ENCODE measurements at regions not wholly inside any gene's neighbourhood (a gene's known extent, or its start where the extent isn't known, plus 50 kb on each side); places are given as distances from the start of the nearest gene placed in this dataset.
"Not testable (repeated sequence)": the region's sequence is repeated elsewhere in the genome, so short reads cannot be mapped to it uniquely, and the experiment has no call there.

DNA sequence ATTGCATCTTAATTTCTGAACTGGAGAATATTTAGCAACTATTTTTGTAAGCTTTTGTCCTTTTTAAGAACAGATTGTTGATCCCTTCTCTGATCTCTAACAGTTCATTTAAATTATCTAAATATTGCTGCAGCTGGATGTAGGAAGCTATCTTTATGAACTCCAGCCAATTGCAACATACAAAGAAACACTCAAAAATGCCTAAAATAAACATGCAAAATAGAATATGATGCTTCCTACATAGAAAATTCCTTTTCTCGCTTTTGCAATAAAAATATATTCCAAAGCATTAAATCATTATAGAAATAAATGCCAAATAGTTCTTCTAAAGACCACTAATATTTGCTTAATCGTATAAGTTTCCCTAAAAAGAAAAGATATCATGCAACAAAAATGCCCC lies 218.6 kb downstream of the LURAP1L start:
- no peak for DNase-seq (ENCODE audit: low spot score)

DNA sequence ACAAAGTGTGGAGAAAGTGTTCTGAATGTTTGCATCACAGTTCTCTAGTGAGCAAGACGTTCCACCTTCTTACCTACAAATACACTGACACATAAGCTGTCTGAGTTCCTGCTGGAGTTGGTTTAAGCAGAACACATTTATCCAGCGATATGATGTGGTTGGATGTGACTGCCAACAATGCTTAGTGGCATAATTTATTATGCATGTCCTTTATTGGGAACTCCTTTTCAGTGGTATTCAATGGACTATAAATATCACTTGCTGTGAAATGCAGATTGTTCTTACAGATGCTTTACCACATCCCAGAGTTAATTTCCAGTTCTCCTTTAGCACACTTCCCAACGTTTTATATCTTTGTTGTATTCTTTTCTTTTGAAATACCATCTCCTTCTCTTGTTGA lies 222.2 kb downstream of the LURAP1L start:
- no peak for DNase-seq (ENCODE audit: low spot score)

DNA sequence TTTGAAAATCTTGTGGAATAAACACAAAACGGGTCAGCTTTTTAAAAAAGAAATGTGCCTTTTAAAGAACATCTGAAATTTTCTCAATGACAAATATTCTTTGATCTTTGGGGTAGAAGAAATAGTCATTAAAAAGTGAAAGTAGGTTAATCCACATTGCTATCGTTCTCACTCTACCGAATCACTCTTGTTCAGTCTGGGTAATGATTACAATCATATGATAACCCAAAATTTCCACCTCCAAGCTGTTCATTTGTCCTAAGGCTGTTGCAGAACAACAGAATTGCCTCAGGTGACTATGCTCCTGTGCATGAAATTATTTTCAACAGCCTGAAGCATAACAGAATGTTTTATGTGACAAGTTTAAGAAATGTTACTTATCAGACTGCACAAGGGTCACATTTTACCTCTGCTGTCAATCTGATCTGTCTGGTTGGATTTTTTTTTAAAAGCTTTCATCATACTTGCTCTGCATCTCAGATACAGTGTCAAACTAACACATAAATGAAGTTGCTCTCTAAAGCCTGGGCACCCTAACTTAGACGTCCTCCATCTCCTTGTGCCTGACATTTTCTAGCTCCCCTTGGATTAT lies 227.3 kb downstream of the LURAP1L start:
- no peak for DNase-seq (ENCODE audit: low spot score)

DNA sequence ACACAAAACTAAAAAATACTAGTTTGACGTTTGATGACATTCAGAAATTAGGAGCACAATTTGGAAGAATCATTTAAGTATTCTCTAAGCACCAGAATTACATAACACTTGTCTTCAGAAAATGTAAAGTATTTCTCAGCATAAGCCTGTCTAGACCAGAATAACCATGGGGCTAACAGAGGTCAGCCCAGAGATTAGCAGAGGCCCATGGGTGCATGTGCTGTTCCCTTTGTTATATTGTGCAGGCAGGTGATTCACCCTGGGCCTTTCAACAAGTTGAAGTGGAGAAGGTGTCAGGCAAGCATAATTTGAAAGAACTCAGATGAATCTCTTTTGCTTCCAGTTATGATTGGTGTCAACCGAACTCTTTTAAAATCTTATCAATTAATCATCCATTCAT lies 227.9 kb downstream of the LURAP1L start:
- DNase-seq (ENCODE audit: low spot score): no peak

DNA sequence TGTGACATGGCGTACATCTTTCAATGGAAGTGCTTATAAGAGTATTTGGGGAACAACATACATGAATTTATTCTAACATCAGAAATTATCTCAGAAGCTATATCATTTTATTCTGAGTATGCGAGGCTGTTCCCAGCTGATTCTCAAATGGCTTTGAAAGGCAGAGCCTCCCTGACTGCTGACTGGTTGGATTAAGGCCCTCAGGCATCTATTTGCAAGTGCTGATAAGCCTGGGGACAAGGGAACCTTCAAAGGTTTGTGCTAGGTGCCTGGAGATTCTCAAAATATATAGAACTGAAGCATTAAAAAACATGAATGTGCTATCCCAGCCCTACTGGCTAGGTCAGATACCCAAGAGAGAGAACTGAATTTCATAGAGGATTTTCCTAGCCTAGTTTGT lies 235.1 kb downstream of the LURAP1L start:
- DNase-seq (ENCODE audit: low spot score): no peak

DNA sequence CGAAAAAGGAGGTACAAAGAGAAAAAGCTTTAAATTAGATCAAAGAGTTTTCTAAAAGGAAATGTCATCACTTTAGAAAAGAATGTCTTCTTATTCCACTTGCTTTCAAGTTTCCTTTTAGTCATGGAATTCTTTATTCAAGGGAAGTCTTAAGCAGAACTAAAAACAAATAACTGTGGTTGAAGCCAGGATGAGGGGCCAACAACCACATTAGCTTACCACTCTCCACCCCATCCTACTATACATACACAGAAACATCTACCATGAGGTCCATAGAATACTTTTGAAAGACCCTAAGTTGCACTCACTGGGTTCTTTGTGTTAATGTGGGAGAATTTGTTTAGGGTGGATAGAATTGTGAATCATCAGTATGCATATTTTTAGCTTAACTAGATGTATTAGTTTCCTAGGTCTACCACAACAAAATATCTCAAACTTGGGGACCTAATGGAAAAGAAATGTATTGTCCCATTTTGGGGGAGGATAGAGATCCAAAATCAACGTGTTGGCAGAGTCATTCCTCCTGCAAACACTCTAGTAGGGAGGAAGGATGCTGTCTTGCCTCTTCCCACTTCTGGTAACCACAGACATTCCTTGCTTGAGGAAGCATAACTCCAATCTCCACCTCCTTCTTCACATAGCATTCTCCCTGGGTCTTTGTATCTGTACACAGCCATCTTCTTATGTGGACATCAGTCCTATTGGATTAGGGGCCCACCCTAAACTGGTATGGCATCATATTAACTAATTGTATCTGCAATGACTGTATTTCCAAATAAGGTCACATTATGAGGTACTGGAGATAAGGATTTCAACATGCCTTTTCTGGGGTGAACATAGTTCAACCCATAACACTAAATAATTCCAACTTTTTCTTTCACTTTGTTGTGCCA lies 239.4 kb downstream of the LURAP1L start:
- DNase-seq (ENCODE audit: low spot score): no peak

DNA sequence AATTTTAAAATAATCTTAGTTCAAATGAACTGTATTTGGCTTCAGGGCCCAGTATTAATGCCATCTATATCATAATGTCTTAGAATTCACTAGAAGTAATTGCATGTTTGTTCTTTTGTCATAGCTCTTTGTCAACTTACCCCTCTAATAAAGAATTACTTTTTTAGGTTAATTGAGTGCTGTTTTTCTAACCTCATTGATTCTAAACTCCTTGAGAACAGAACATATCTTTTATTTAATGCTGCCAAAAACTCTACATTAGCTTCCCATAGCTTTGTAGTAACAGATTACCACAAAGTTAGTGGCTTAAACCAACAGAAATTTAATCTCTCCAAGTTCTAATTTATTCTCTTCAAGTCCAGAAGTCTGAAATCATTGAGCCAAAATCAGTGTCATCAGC lies 242.4 kb downstream of the LURAP1L start:
- no peak for DNase-seq (ENCODE audit: low spot score)

DNA sequence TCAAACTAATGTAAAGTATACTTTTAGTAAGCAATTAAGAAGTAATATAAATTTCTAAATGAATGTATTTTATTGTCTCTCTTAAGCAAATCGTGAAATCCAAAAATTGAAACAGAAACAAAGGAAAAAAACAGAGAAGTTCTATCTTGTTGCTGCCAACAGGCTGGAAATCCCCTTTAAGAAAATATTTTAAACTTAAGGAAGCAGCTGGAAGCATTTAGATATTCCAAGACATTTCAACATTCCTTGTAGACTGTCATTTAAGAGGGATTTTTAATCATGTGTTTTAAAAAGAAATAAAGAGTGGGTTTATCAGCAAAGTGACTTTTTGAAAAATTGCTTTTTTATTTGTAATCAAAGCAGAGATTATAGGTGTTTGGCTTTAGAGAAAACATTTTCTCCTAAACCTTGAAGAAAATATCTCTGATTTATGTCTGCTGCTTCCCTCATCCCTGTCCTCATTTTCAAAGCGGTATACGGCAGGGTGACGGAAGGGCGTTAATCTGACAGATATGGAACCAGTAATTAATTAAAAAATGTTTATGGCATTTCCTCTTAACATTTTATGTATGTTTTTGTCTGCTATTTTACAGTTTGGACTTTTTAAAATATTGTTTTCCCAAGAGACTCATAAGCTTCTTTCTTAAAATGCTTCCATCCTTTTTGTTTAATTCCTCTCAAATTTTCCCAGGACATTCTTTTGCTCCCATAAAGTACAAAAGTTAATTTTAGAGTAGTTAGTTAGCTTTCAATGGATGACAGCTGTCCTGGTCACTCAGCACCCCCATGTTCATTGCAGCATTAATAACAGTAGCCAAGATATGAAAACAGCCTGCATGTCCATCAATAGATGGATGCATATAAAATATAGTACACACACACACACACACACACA lies 245.6 kb downstream of the LURAP1L start:
- no peak for DNase-seq (ENCODE audit: low spot score)

DNA sequence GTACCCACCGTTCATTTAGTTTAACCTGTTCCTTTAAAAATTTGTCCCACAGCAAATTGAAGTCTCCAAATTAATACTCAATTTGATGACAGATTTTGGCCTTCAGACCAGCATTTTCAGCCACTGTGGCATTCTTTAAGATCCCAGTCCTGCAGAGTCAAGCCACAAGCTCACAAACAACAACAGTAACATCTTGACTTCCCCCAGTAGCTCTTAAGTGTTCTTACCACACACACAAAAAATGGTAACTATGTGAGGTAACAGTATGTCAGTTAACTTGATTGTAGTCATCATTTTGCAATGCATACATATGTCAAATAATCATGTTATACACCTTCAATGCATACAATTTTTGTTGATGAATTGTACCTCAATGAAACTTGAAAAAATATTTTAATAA lies 247.9 kb downstream of the LURAP1L start:
- DNase-seq (ENCODE audit: low spot score): no peak

DNA sequence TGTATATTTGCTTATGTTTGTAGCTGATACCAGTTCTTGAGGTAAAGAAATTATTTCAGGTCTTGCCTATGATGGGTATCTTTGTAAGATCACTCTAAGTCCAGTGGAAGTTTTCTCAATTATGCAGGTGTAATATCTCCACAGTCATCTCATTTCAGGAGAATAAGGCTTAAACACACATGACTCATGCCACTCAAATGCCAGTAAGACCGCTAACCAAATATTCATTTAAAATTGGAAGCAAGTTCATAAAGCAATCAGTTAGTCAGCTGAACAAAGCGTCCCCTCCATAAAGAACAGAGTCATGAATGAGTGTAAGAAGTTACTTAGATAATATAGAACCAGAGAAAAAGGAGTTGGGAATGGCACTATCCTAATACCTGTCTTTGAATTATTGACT lies 248.7 kb downstream of the LURAP1L start:
- no peak for DNase-seq (ENCODE audit: low spot score)

DNA sequence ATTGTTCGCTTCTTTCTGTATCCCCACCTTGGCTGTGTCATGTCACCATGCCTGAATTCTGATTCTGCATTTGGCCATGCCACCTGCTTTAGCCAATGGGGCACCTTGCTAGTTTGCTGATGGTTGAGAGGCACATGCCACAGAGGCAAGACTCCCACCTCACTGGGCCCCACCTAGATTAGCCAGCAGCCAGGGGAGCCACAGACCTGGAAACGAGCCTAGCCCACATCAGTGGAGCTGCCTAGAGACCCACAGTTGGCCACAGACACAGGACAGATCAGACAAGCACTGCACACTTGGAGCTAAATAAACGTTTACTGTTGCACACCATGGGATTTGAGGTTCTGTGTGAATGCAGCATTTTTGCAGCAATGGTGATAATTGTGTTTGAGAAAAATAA lies 252.1 kb downstream of the LURAP1L start:
- DNase-seq (ENCODE audit: low spot score): no peak

DNA sequence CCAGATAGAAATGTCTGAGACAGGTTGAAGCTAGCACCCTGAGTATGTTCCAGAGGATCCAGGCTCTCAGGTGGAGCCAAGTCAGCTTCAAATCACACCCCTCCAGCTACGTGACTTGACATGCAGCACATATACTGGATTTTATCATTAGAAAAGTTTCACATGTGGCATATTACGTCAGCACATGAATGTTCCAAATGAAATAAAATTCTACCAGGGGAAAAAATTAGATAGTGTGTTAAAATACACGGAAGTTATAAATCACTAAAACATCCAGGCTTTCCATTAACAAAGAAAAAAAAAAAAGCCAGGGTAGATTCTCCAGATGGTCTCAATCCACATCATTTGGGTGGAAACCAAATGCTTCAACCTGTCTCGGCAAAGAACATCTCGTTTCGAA lies 251.6 kb downstream of the MPDZ start:
- no peak for DNase-seq (ENCODE audit: low spot score)

DNA sequence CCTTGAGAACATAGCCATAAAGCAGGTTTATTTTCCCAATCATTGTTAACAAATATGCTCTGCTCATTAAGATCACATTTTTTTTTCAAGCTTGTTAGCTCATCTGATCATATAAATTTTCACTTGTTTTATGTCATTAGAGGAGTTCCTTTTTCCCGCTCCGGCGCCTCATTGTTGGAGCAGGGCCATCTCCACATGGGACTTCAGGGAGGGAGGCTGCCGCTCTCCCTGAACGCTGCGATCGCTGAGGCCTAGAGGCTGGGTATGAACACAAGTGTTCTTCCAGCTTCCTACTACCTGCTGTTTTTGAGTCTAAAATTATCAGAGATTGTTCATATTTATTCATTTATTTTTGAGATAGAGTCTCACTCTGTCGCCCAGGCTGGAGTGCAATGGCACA lies 246.9 kb downstream of the MPDZ start:
- DNase-seq (ENCODE audit: low spot score): no peak

DNA sequence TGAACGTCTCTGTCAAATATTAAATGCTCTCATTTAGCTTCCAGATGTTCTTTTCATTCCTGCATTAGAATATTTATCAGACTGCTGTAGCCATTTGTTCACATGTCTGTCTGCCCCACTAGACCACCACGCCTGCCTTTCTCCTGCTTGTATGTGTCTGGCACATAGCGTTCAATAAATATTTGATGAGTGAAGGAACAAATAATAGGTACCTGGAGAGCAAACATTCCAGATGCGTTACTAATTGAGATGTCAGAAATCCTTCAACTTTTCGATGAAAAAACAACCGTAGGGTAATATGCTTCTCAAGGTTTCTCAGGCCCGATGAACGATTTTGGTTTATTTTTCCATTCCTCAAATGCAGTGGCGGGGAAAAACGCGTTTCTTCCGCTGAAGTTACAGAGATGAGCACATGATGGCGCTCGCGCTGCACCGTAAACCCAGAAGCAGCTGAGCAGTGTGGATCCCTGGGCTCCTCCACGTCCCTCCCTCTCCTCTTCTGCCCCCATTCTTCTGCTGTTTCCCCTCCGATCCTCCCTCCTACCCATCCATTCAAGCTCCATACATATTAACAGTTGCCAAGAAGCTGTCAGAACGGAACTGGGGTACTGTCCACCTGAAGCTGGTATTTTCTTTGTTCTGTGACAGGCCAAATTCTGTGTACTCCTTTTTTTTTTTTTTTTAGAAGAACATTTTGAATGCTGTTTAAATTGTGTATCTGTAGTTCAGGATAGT lies 245.4 kb downstream of the MPDZ start:
- peak; percentile 83 for DNase-seq (ENCODE audit: low spot score)

DNA sequence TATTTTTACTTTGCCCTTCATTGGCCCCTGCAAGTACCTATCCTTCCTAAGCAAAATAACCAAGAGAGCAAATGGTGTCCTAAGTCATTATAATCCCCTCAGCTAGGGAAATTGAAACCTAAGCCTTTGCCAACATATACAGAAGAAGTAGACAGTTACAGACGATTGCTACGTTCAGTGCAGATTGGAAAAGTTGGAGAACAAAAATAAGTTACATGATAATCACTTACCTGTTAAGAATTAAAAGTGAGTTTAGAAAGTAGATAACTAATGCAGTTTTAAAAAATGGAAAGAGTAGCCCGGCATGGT lies 244.8 kb downstream of the MPDZ start:
- DNase-seq (ENCODE audit: low spot score): no peak

DNA sequence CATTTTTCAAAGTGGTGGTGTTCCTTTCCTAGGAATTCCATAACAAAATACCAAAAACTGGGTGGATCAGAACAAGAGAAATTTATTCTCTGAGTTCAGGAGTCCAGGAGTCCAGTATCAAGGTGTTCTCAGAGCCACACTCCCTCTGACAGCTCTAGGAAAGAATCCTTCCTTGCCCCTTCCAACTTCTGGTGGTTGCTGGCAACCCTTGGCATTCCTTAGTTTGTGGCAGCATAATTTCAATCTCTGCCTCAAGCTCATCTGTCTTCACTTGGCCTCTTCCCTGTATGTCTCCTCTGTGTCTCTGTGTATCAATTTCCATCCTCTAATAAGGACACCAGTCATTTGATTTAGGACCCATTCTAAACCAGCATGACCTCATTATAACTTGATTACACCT lies 243.7 kb downstream of the MPDZ start:
- no peak for DNase-seq (ENCODE audit: low spot score)

DNA sequence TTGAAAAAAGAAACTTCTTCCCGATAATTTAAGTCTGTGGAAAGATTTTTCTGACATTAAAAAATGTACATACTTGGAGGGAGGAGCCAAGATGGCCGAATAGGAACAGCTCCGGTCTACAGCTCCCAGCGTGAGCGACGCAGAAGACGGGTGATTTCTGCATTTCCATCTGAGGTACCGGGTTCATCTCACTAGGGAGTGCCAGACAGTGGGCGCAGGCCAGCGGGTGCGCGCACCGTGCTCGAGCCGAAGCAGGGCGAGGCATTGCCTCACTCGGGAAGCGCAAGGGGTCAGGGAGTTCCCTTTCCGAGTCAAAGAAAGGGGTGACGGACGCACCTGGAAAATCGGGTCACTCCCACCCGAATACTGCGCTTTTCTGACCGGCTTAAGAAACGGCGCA lies 241.7 kb downstream of the MPDZ start:
- not testable (repeated sequence) for DNase-seq (ENCODE audit: low spot score)

DNA sequence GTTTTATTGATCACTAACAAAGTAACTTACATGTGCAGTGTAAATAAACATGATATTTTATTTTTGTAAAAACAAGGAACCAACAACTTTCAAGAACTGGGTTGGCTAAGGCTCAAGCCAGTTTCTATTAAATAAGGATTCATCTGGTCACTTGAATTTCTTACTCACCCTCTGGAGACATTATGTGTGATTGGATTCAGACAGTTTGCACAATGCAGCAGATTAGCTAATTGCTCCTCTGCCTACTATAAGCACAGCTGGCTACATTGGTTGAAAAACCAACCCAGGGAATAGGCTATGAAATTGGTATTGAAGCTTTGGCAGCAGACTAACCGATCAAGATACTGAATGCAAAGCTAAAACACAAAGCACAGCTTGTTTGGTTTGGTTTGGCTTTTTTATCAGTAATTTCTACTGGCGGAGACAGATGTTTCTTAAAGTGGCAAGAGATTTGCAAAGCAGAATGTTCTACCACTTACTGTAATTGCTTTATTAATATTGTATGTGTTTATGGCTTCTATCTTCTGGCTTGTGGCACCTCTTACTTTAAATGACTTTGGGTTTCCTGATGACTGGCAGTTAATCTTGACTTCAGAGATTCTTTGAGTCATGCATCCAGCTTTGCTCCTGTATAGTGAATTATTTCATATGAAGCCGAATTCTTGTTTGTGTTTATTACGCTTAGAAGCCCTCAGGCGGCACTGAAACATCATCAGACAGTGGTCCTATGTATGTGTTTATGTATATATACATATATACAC lies 231.5 kb downstream of the MPDZ start:
- no peak for DNase-seq (ENCODE audit: low spot score)

DNA sequence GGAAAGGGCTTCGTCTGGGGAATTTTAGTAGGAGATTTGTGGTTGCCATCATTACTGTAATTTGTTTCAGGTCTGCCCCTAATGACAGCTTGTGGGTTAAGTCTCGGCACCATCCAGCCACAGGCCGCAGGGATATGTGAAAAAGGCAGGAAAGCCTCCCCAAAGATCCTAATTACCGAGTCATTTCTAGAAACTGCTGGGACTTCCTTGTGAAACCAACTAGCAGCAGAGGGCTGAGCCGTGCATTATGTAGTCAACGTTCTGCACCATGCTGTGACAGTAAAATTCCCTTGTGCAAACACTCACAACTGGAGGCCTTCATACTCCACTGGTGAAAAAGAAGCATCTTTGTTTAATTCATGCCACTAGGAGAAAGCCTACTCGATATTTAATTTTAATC lies 230.3 kb downstream of the MPDZ start:
- DNase-seq (ENCODE audit: low spot score): no peak

DNA sequence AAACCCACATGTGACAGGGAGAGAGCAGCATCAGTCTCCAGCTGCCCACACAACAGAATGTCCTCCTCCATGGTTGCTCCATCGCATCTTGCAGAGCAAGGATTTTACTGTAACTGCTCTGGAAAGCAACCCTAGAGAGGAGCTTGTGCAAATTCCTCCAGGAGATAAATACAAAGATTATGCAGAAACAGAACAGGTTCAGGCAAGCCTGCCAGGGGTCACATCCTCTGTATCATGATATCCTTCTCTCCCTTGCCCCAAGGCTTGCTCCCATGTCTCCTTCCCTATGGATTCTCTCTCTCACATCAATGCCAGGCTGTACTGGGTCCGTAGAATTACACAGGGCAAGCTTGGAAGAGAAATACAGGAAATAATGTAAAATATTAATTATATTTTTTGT lies 226.0 kb downstream of the MPDZ start:
- no peak for DNase-seq (ENCODE audit: low spot score)

DNA sequence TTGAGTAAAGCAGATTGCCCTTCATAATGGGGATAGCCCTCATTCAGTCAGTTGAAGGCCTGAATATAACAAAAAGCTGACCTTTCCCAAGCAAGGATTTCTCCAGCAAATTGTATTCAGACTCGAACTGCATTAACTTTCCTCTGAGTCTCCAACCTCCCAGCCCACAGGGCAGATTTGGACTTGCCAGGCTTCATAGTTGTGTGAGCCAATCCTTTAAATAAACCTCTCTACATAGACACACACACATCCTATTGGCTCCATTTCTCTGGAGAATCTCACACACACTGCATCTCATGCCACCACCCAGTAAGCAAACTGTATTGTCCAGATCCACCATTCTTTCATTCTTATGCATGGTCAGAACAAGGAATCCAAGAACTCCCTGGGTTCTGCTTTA lies 225.1 kb downstream of the MPDZ start:
- no peak for DNase-seq (ENCODE audit: low spot score)

Data from left forelimb (tissue), 1 donor.